ENCODE measurements at regions not wholly inside any gene's neighbourhood (a gene's known extent, or its start where the extent isn't known, plus 50 kb on each side); places are given as distances from the start of the nearest gene placed in this dataset.

DNA sequence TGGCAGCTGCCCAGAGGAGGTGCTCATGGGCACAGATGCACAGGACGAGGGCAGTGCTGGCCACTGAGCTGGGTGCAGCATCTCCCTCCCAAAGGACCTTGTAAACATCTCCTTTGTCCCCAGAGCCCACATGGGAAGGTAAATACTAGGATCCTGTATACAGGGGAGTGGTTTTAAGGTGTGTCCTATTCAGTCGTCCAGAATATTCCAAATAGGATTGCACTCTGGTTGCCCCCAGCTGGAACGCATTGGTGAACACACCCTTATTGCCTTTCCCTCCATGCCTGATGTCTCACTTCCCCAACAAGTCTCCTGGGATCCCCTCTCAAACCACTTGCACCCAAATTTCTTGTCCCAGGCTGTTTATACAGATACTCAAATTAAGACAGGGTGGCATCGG is 152.0 kb upstream of the PCBD1 start:
- Mint-ChIP-seq H3K27ac (peak overlapping the region; percentile 8), H3K4me3 (no peak overlapping the region), H3K27me3 (ENCODE audit: insufficient read depth, low read depth) (peaks cover 16% of the 10 kb centered on the region), H3K36me3 (no peaks in the 10 kb centered on the region), H3K4me1 (peaks cover 54% of the 10 kb centered on the region), H3K9me3 (no peaks in the 10 kb centered on the region)
- Histone ChIP-seq H3K9me3 (ENCODE audit: low read depth) (no peaks in the 10 kb centered on the region), H3K4me3 (no peak overlapping the region), H3K36me3 (no peaks in the 10 kb centered on the region), H3K4me2 (no peak overlapping the region), H3K27me3 (no peaks in the 10 kb centered on the region), H3F3A (ENCODE audit: low read depth) (no peaks in the 10 kb centered on the region), H3K4me1 (peaks cover 17% of the 10 kb centered on the region), H2AFZ (replicated peaks) (no peak overlapping the region), H3K79me2 (ENCODE audit: low read depth) (no peaks in the 10 kb centered on the region), H3K9ac (no peak overlapping the region), H3K27ac (no peak overlapping the region), H4K20me1 (ENCODE audit: low read depth) (no peaks in the 10 kb centered on the region)
- DNase-seq (ENCODE audit: low spot score) = no peak
- TF ChIP-seq EZH2phosphoT487 (IDR thresholded peaks at IDR 0.05) (no peak), EZH2 (IDR thresholded peaks at IDR 0.05) (no peak)
- TF ChIP-seq, protein P1, sequence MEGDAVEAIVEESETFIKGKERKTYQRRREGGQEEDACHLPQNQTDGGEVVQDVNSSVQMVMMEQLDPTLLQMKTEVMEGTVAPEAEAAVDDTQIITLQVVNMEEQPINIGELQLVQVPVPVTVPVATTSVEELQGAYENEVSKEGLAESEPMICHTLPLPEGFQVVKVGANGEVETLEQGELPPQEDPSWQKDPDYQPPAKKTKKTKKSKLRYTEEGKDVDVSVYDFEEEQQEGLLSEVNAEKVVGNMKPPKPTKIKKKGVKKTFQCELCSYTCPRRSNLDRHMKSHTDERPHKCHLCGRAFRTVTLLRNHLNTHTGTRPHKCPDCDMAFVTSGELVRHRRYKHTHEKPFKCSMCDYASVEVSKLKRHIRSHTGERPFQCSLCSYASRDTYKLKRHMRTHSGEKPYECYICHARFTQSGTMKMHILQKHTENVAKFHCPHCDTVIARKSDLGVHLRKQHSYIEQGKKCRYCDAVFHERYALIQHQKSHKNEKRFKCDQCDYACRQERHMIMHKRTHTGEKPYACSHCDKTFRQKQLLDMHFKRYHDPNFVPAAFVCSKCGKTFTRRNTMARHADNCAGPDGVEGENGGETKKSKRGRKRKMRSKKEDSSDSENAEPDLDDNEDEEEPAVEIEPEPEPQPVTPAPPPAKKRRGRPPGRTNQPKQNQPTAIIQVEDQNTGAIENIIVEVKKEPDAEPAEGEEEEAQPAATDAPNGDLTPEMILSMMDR (IDR thresholded peaks at IDR 0.05) = no peak

DNA sequence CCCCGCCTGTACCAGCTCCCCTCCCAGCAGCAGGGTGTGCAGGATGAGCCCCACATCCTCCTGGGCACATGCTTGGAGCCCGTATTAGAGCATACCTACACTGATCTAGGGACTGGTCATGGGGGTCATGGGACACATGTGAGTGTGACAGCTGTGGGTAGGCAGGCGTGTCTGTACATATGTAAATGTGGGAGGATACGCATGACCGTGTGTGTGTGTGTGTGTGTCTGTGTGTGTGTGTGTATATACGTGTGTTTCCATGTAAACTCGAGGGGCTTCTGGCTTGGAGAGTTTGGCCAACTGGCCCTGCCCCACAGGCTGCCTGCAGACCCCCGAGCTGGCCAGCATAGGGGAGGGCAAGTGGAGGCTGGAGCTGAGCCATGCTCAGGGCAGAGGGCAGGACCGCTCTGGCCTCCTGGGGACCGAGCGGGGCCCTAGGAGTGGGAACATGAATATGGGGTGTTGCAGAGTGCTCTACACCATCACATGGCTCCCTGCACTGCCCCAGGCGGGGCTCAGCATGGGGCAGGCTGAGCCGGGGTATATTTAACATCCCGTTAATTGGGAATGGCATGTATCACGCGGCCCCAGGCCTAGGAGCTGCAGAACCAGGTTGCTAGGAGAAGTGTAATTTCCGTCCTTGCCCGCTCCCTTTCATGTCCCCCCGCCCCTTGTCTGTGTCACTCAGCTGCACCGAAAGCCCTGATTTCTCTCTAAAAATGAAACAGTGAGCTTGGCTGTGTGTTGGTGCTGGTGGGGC is 152.7 kb upstream of the PCBD1 start:
- no peak for TF ChIP-seq EZH2phosphoT487 (IDR thresholded peaks at IDR 0.05)
- TF ChIP-seq EZH2 (IDR thresholded peaks at IDR 0.05) = no peak
- TF ChIP-seq, protein P1 (IDR thresholded peaks at IDR 0.05) = no peak
- Histone ChIP-seq H3K36me3 (no peaks in the 10 kb centered on the region), H3K79me2 (ENCODE audit: low read depth) (no peaks in the 10 kb centered on the region), H3K27me3 (no peaks in the 10 kb centered on the region), H3K9me3 (ENCODE audit: low read depth) (no peaks in the 10 kb centered on the region), H3K4me2 (no peak overlapping the region), H3K9ac (no peak overlapping the region), H3K27ac (no peak overlapping the region), H4K20me1 (ENCODE audit: low read depth) (no peaks in the 10 kb centered on the region), H3F3A (ENCODE audit: low read depth) (no peaks in the 10 kb centered on the region), H2AFZ (replicated peaks) (no peak overlapping the region), H3K4me1 (peaks cover 11% of the 10 kb centered on the region), H3K4me3 (no peak overlapping the region)
- Mint-ChIP-seq H3K27ac (peak overlapping the region; percentile 46), H3K36me3 (no peaks in the 10 kb centered on the region), H3K9me3 (no peaks in the 10 kb centered on the region), H3K4me3 (no peak overlapping the region), H3K27me3 (ENCODE audit: insufficient read depth, low read depth) (peaks cover 12% of the 10 kb centered on the region), H3K4me1 (peaks cover 56% of the 10 kb centered on the region)
- DNase-seq (ENCODE audit: low spot score) = no peak

DNA sequence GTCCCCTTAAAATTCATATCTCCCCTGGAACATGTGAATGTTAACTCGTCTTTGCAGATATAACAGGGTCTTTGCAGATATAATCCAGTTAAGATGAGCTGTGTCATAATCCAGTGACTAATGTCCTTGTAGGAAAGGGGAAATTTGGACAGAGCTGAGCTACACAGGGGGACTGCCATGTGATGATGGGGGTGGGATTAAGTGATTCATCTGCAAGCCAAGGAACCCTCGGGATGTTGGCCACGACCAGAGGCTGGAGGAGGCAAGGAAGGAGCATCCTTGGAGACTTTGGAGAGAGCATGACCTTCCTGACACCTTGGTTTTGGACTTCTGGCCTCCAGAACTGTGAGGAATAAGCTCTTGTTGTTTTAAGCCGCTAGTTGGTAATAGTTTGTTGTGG is 153.9 kb upstream of the PCBD1 start:
- H3K27ac ChIP-seq = no peak overlapping the region
- H3K9me3 ChIP-seq (ENCODE audit: low read depth) = no peaks in the 10 kb centered on the region
- no peak overlapping the region for H3K4me2 ChIP-seq
- H3F3A ChIP-seq (ENCODE audit: low read depth) = no peaks in the 10 kb centered on the region
- peaks cover 49% of the 10 kb centered on the region for H3K4me1 Mint-ChIP-seq
- H3K27me3 ChIP-seq = no peaks in the 10 kb centered on the region
- peaks cover 4% of the 10 kb centered on the region for H3K4me1 ChIP-seq
- H3K9me3 Mint-ChIP-seq = no peaks in the 10 kb centered on the region
- no peaks in the 10 kb centered on the region for H3K79me2 ChIP-seq (ENCODE audit: low read depth)
- DNase-seq (ENCODE audit: low spot score) = no peak
- TF ChIP-seq EZH2 (IDR thresholded peaks at IDR 0.05) = no peak
- TF ChIP-seq, protein P1 (IDR thresholded peaks at IDR 0.05) = no peak
- no peak for TF ChIP-seq EZH2phosphoT487 (IDR thresholded peaks at IDR 0.05)
- peaks cover 9% of the 10 kb centered on the region for H3K27me3 Mint-ChIP-seq (ENCODE audit: insufficient read depth, low read depth)
- no peaks in the 10 kb centered on the region for H3K36me3 ChIP-seq
- H3K4me3 ChIP-seq = no peak overlapping the region
- no peak overlapping the region for H2AFZ ChIP-seq (replicated peaks)
- no peaks in the 10 kb centered on the region for H3K36me3 Mint-ChIP-seq
- H3K27ac Mint-ChIP-seq = peak overlapping the region; percentile 54
- no peak overlapping the region for H3K4me3 Mint-ChIP-seq
- no peaks in the 10 kb centered on the region for H4K20me1 ChIP-seq (ENCODE audit: low read depth)
- H3K9ac ChIP-seq = no peak overlapping the region

Data from neural progenitor cell (in vitro differentiated cells).